ENCODE measurements at regions not wholly inside any gene's neighbourhood (a gene's known extent, or its start where the extent isn't known, plus 50 kb on each side); places are given as distances from the start of the nearest gene placed in this dataset.

- no peak for TF ChIP-seq RAD21 (IDR thresholded peaks at IDR 0.05 in 1 of 2, conservative IDR thresholded peaks at IDR 0.05 in 1 of 2; ENCODE audit: low read depth in 2 of 2, low read length in 2 of 2)
- TF ChIP-seq ASH2L (IDR thresholded peaks at IDR 0.05; ENCODE audit: low read length): no peak
- no peak for TF ChIP-seq EGR1 (IDR thresholded peaks at IDR 0.05; ENCODE audit: borderline replicate concordance, low read depth, low read length)
- no peak for TF ChIP-seq CHD1 (IDR thresholded peaks at IDR 0.05; ENCODE audit: low read depth, low read length)
- no peak for TF ChIP-seq RBBP5 (IDR thresholded peaks at IDR 0.05; ENCODE audit: borderline replicate concordance, low read depth, low read length)
- no peak for TF ChIP-seq ATF3 (IDR thresholded peaks at IDR 0.05; ENCODE audit: insufficient read depth, low read depth, low read length)
- TF ChIP-seq NRF1 (IDR thresholded peaks at IDR 0.05; ENCODE audit: low read depth, low read length): no peak
These were observed 1331.9 kb downstream of the AACS start (continued) for GRCh38 chr12:126397071-126397581.
